ENCODE measurements at regions not wholly inside any gene's neighbourhood (a gene's known extent, or its start where the extent isn't known, plus 50 kb on each side); places are given as distances from the start of the nearest gene placed in this dataset.

- no peak for TF ChIP-seq CTCF (IDR thresholded peaks at IDR 0.05)
- DNase-seq (ENCODE audit: low spot score) = no peak
- ATAC-seq (ENCODE audit: low FRiP score) = no peak
These were observed 119.3 kb upstream of the ZNF608 start for GRCh38 chr5:124865603-124866354.

- ATAC-seq (ENCODE audit: low FRiP score) = no peak
- DNase-seq (ENCODE audit: low spot score) = no peak
- TF ChIP-seq CTCF (IDR thresholded peaks at IDR 0.05) = no peak
These were observed 120.1 kb upstream of the ZNF608 start for GRCh38 chr5:124866355-124867136.

- TF ChIP-seq CTCF (IDR thresholded peaks at IDR 0.05) = no peak
- ATAC-seq (ENCODE audit: low FRiP score) (no peak), DNase-seq (ENCODE audit: low spot score) (no peak)
These were observed 120.8 kb upstream of the ZNF608 start for GRCh38 chr5:124867137-124867704.

GRCh38 chr5:124868676-124869075 is 122.2 kb upstream of the ZNF608 start:
- ATAC-seq (ENCODE audit: low FRiP score) = no peak
- no peak for DNase-seq (ENCODE audit: low spot score)
- no peak for TF ChIP-seq CTCF (IDR thresholded peaks at IDR 0.05)

GRCh38 chr5:124869426-124870033 is 123.1 kb upstream of the ZNF608 start:
- DNase-seq (ENCODE audit: low spot score) = no peak
- TF ChIP-seq CTCF (IDR thresholded peaks at IDR 0.05) = no peak
- ATAC-seq (ENCODE audit: low FRiP score) = no peak

GRCh38 chr5:124870070-124870469 is 123.6 kb upstream of the ZNF608 start:
- ATAC-seq (ENCODE audit: low FRiP score) = no peak
- DNase-seq (ENCODE audit: low spot score) = no peak
- no peak for TF ChIP-seq CTCF (IDR thresholded peaks at IDR 0.05)

Data from omental fat pad (tissue), 3 donors.